ENCODE measurements at regions not wholly inside any gene's neighbourhood (a gene's known extent, or its start where the extent isn't known, plus 50 kb on each side); places are given as distances from the start of the nearest gene placed in this dataset.

- H2BK5ac ChIP-seq (ENCODE audit: low read depth, low read length, poor library complexity, severe bottlenecking): no peak overlapping the region
- no peak overlapping the region for H2AK9ac ChIP-seq (replicated peaks; ENCODE audit: low read depth, low read length, poor library complexity)
- no peak overlapping the region for H2BK20ac ChIP-seq (ENCODE audit: low read depth, low read length)
- H2AK5ac ChIP-seq (ENCODE audit: low read depth, low read length): no peak overlapping the region
- BruUV-seq (replicated peaks): no TSS peak
- H4K20me1 ChIP-seq (ENCODE audit: insufficient read depth, low read length): no peaks in the 10 kb centered on the region
- H3K79me1 ChIP-seq (ENCODE audit: low read depth in 1 of 2, low read length in 2 of 2): no peaks in the 10 kb centered on the region
- in situ Hi-C loops (cut with MboI; ENCODE audit: low sequenced_read_pairs): no loop called here
- no CpG with 5 or more reads among the region's 2 CpGs for WGBS, 2 experiments (ENCODE audit: extremely low coverage in 2 of 2, insufficient read length in 1 of 2)
- ATAC-seq (ENCODE audit: low read depth): no peak
- no peak overlapping the region for H3K18ac ChIP-seq (ENCODE audit: low read depth, low read length)
- H3K56ac ChIP-seq (ENCODE audit: extremely low read depth, insufficient read depth, low read length): no peak overlapping the region
- H2AFZ ChIP-seq (replicated peaks; ENCODE audit: low read length, poor library complexity): no peak overlapping the region
- no peak overlapping the region for H3K14ac ChIP-seq (replicated peaks; ENCODE audit: low read depth, low read length)
- no peak overlapping the region for H4K5ac ChIP-seq (ENCODE audit: low read depth, low read length)
- H3K27ac ChIP-seq (ENCODE audit: insufficient read depth, low read length): no peak overlapping the region
- no peak overlapping the region for H3K4me2 ChIP-seq (ENCODE audit: low read depth, low read length)
- H3K9ac ChIP-seq (ENCODE audit: low read depth, low read length): no peak overlapping the region
- H3K23ac ChIP-seq (ENCODE audit: low read depth, low read length): no peak overlapping the region
- no peaks in the 10 kb centered on the region for H3K4me1 ChIP-seq (ENCODE audit: control insufficient read depth, insufficient read depth, low read length)
- no peak for DNase-seq
- ChIA-PET POLR2A (ENCODE audit: unreplicated experiment) (no interaction called here), CTCF (no interaction called here)
- H3K9me3 ChIP-seq (ENCODE audit: control insufficient read depth, insufficient read depth, low read length): no peaks in the 10 kb centered on the region; the same call in 1 of the 2 replicates
- peaks cover 7% of the 10 kb centered on the region for H3K27me3 ChIP-seq (ENCODE audit: control insufficient read depth, insufficient read depth, low read length)
- no peak overlapping the region for H2BK120ac ChIP-seq (ENCODE audit: low read depth, low read length)
- dilution Hi-C loops (cut with HindIII; ENCODE audit: low sequenced_read_pairs, unreplicated experiment): no loop called here
- no peak overlapping the region for H3K4ac ChIP-seq (ENCODE audit: low read depth, low read length)
- H4K8ac ChIP-seq (ENCODE audit: low read depth in 2 of 2, low read length in 2 of 2): no peak overlapping the region
- intact Hi-C loops (cut with micrococcal nuclease): no loop called here
- no peak for TF ChIP-seq USF2 (IDR thresholded peaks at IDR 0.05; ENCODE audit: low read depth, low read length)
- no peak for TF ChIP-seq SMC3 (IDR thresholded peaks at IDR 0.05; ENCODE audit: low read depth, low read length)
- no peak for TF ChIP-seq NFE2L2 (IDR thresholded peaks at IDR 0.05; ENCODE audit: low read depth, low read length)
- H4K91ac ChIP-seq (ENCODE audit: insufficient read depth, low read depth, low read length): no peak overlapping the region
- H3K9me1 ChIP-seq (ENCODE audit: insufficient read depth, low read length): no peaks in the 10 kb centered on the region
- H3K36me3 ChIP-seq (ENCODE audit: control insufficient read depth, insufficient read depth, low read length): no peaks in the 10 kb centered on the region
- H3K4me3 ChIP-seq (ENCODE audit: insufficient read depth, low read depth, low read length): no peak overlapping the region
- no peak overlapping the region for H2BK15ac ChIP-seq (ENCODE audit: low read depth, low read length)
These were observed 55.5 kb upstream of the POU2F1 start for GRCh38 chr1:167165219-167165618.
